GM21423 (cell line): ENCODE measurements at regions not wholly inside any gene's neighbourhood (a gene's known extent, or its start where the extent isn't known, plus 50 kb on each side); places are given as distances from the start of the nearest gene placed in this dataset.

Experiments
- ATAC-seq: cut with Tn5 transposase; IDR thresholded peaks from one replicate; pipeline ENCODE4 v1.9.1; 2021; ENCODE audit warnings: mild to moderate bottlenecking, moderate library complexity; ENCODE audit not compliant: unreplicated experiment

DNA sequence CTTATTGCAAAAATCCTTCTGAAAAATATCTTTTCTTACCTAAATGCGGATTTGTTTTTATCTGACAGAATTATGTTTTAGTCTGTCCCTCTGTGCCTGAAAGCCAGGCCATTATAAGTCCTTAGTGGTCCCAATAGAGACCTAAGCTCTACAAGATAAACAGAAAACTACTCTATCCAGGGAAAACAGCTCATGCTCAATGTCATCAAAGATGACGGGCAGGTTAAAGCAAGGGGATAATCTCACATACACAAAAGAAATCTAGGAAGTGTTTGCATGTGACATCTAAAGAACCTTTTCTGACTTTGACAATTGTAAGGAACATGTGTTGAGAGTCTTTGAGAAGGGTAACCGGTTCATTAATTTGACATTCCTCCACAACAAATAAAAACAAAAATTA is 741.1 kb upstream of the ID2 start:
- ATAC-seq = no peak

DNA sequence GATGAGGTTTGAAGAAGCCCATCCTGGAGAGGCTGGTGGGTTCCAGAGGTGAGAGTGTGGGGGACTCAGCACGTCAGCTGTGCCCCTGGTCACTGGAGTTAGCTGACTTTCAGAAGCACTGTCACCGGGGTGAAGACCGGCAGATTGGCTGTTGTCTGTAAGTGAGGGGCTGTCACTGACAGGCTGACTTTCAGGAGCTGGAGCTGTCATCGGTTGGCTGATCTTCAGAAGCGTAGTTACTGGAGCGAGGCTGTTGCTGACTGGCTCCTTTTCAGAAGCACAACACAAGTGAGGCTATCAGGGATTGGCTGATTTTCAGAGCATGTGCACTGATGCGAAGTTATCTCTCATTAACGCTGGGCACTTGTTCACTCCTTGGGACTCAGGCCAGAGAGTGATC is 738.4 kb upstream of the ID2 start:
- no peak for ATAC-seq

DNA sequence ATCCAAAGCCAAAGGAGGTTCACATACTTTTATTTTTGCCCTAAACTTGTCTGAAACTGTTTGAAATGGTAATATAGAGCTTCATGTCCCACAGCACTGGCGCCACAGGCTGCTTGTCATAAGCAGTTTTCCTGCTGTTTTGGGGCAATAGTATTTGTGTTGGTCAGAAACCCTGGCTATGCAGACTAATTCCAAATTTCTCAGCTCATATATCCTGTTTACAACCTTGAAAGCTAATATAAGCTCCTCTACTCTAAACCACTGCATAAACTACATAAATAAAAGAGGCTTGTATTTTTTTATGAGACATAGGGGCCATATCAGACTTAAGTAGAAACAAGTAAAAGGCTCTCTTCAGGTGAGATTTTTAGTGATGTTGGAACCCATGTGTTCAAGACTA is 736.8 kb upstream of the ID2 start:
- ATAC-seq = no peak

DNA sequence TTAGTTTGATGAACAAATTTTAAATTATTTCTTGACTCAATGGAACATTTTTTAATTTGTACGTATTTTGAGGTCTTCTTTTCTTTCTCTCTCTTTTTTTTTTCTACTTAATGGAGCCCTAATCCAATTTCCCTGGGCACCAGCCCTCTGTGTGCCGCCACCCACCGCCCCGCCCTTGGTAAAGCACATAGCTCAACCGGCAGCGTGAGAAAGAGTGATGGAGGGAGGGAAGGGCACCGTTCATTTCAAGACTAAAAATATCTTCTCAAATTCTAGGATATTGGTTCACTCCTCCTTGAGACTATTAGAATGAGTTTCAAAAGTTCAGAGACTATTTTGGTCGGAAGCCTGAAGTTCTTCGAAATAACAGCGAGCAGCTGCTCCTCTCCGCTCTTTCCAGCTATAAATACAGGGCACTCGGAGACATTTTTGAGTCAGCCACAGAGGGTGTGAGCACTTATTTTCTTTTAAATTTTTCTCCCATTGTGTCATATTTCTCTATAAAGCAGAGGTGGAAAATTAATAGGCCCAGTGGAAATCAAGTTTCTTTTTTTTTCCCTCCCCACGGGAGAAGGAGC is 731.7 kb upstream of the ID2 start:
- no peak for ATAC-seq

DNA sequence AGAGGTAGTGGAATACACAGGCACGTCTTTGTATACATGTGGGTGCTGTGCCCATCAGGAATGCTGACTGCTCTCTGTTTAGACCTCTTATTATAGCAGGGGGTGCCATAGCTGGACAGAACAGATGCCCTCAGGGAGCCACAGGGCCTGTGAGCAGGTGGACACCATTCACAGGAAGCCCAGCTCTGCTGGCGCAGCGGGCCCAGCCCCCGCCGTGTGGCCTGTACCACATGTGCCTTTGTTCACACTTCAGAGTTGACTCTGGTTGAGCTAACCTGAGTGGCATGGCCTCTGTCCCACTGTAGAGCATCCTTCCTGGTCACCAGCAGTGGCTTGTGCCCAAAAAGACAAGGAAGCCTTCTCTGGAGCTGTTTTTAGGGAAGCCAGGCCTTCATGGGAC is 730.9 kb upstream of the ID2 start:
- ATAC-seq = no peak

DNA sequence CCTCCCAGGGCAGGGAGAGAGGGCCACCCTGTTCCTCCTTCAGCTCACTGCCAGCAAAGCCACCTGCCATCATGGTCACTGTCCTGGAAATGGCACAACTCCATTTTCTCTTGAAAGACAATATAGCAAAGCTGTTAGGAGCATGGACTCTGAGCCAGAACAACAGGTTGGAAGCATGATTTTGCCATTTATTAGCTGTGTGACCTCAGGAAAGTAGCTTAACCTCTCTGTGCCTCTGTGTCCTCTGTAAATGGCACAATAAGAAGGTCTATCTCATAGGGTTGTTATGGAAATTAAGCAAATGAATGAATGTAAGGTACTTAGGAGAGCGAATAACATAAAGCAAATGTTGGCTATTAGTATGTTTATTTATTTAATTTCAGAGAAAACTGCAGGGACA is 730.4 kb upstream of the ID2 start:
- ATAC-seq = no peak

DNA sequence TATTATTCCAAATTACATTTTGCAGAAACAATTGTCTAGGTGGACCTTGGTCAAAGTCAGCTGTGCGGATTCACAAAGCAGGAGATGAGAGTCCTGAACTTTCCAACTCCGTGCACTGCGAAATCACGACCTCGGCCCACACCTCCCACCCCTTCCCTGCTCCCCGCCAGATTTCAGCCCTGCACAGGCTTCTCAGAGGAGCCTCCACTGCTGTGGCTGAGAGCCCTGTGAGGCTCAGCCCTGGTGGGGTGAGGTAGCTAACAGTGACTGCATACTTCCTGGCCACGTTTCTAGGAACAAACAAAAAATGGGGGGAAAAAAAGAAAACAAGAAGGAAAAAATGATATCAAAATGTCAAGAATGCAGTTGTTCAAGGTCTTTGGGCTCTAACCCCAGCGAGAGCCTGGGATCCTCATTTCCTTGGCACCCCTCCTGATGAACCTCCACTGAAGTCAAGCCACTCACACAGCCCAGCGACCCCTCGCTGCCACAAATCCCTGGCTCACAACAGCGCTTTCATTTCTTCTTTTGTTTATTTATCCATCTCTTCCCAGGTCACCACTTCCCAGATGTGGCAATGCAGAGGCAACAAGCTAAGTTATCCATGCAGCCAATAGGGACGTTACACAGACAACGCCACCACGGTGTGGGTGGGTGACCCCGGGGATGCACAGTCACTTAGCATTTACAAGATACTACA is 729.7 kb upstream of the ID2 start:
- no peak for ATAC-seq

DNA sequence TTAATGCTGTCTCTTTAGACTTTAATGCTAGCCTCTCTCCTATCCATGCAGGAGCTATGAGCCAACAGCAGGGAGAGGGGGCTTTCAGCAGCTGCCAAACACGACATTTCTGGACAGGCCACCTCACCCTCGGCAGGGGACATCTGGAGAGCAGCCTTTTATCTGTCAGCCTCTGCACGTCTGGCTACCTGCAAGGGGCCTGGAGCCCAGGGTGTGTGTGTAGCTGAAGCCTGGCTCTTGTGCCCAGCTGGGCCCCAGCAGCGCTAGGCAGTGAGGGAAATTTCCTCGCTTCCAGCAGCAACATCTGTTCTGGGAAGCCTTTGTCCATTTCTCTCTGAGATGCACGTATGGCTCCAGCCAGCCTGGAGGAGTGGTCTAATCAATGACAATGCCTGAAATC is 728.7 kb upstream of the ID2 start:
- ATAC-seq = no peak

DNA sequence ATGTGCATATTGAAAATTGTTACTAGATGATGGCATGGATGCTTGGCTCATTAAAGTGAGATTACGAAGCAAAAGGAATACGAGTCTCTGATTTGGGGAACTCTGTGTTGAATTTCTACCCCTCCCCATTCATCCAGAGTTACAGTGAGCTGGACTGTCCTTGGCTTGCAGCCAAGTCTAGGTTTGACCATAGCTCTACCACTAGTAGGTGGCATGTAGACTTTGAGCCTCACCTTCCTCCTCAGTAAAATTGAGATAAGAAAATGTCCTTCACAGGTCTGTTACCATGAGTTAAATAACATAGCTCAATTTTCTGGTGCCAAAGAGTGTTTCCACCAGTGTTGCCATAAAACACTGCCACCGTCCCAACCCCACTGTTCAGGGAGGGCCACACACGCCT is 727.6 kb upstream of the ID2 start:
- no peak for ATAC-seq

DNA sequence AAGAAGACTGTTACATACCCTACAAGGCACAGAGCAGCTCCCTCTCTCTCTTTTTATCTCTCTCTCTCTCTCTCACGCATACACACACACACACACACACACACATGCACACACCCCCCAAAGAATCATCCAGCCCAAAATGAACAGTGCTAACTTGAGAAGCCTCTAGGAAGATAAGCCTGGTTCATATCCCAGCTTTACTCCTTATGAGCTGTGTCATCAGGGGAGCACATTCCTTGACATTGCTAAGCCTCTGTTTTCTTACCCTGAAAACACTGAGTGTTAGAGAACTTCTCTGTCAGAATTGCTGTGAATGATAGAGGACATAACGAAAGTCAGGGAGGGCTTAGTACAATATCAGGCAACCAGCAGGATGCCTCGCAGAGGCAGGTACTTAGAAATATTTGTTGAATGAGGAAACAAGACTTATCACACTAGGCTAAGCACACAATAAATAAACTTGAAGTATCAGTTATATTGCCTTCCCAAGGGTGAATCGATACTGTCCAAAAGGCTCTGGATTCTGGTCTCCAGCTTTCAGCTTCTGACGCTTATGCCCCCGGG is 725.6 kb upstream of the ID2 start:
- no peak for ATAC-seq

DNA sequence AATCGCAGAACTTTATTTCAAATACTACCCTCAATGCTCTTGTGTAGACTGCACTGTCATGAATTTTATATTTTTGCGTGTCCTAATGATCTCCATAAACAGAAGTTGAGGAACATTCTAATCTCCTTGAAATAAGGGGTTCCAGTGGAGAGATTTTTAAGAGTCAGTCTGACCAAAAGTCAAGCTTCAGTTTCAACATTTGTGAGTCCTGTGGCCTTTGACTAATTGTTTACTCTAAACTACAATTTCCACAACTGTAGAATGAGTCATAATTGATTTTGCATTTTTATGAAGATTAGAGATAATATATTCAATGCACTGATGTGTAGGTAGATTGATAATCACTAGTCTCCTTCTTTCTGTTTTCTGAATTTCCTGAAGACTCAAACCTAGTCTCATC is 720.3 kb upstream of the ID2 start:
- ATAC-seq = no peak

DNA sequence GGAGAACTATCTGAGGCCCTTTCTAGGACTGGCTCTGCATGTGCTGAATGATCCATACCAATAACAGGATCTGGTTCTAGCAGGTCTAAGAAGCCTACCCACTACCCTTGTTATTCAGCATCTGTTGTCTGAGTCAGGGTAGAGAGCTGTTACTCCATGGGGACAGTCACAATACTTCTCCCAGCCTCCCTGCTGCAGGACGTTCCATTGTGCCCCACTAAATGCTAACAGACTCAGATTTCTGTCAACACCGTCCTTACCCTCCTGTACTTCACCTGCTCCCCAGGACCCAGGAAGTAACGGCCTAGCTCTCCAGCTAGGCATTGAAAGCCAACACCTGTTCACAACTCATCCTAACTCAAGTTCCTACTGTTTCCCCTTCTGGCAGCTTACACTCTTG is 719.7 kb upstream of the ID2 start:
- no peak for ATAC-seq

DNA sequence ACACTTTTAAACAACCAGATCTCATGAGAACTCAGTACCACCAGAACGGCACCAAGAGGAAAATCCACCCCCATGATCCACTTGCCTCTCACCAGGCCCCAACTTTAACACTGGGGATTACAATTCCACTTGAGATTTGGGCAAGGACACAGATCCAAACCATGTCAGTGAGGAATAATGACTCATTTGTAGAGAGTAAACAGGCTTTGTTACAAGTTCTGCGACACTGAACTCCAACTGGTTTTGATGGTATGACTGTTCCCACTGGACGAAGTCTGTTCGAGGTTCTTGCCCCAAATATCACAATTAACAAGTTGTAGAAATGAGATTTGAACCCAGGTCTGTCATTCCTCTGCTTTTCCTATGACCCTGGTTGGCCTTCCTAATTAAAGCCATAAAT is 718.1 kb upstream of the ID2 start:
- no peak for ATAC-seq

DNA sequence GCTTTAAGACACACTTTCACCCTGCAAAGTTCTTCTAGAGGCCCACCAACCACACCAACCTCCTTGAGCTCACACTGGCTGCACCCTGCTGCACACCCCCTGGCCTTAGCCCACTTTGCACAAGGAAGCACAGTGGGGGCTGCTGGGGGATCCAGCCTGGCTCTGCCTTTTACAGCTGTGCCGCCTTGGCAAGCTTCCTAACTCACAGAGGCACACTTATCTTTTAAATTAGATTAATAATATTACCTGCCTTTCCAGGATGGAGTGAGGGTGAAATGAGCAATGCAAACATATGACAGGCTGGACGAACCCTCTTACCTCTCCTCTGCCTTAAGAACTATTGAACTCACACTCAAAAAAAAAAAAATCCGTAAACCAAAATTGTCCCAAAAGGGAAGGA is 715.8 kb upstream of the ID2 start:
- ATAC-seq = no peak

DNA sequence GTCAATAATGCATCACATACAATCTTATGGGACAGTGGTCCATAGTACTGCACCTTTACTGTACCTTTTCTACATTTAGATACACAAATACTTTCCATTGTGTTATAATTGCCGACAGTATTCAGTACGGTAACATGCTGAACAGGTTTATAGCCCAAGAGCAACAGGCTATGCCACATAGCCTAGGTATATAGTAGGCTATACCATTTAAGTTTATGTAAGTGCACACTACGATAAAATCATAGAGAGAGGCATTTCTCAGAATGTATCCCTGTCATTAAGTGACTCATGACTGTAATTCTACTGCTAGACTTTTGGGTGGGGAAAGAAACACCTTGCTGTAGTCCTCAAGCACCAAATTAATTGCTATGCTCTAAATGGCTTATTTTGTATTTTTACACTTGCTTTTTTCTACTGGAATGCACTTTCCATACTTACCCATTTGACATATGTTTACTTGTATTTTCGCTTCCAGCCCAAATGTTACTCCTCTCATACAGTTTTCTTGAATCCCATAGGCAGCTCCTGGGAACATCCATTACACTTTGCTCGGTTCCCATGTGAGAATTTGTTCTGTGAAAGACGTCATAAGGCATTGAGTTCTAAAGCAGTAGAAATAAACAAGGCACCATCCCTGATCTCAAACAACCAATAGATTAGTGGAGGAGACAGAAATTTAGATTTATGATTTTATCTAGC is 714.0 kb upstream of the ID2 start:
- no peak for ATAC-seq

DNA sequence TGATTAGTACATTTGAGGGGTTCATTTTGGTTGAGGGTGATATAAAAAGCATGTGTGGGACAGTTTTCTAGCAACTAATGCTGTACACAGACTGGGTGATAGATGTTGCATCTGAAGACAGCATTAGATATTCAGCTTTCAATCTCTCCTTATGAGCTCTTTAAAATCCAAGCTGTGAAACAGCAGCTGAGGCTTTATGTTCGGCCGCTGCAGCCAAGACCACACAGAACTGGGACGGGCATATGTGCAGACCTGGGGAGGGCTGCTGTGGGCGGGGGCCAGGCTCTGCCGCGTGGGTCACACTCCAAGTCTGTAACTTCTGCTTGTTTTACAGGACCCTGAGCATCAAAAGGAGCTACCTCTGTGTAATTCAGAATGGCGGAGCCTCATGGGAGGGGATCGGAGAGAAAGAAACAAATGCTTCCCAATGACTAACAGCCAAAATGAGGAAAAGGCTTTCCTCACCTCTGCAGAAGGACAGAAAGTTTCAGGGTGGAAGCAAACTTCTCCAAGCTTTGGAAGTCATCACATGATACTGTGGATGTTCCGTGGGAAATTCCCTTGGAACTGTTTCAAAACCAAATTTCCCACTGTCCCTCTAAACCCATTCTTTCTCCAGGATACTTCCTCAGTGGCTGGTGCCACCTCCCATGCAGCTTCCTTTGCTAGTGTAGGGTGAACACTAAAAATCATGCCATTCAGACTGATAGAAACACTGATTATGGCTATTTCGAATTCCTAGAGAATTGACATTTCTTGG is 711.9 kb upstream of the ID2 start:
- ATAC-seq = no peak

DNA sequence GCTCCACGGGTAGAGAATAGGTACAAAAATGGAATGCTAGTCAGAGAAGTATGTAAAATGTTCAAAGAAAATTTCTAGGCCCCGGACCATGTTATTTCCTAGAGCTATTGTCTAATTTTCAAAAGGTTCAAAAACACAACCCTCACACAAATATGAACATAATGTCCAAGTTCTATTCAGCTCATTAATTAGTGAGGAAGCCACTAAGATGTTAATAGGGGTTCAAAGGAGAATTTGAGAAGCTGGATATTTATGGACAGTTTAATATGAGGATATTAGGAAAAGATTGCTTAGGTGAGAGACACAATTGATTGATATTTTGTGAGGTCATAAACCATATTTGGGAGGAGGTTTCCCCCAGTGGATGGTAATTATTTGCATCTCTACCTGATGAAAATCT is 710.6 kb upstream of the ID2 start:
- ATAC-seq = no peak

DNA sequence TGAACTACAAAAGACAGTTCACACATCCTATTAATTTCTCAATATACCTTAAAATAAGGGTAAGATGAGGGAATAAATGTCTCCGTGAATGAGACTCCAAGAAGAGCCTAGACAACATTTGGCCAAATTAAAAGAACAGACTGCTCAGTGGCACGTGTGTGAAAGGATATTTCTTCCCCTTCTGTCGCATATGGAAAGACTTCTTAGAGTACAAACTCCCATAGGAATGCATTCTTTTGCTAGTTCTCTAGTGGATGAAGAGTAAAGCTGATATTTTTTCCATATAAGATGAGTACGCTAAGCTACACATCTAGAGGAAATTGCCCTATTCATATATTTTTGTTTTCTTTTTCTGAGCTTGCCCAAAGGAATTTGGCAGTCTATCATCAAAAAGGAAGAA is 710.0 kb upstream of the ID2 start:
- ATAC-seq = no peak

DNA sequence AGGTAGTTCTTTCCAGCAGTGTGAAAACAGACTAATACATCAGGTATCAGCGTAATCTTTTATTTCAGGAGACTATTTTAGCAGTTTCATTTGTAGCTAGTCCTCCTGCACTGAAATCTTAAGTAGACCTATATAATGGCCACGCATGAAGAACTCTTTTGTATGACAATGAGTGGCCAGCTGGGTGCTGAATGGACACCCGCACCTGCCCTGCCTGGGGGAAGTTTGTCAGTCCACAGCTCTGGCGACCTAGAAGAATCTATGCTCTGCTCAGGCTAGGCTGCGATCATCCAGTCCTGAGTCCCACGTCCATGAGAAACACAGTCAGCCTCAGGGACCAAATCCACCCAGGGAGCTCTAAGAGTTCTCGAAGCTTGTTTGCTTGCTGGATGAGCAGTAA is 709.2 kb upstream of the ID2 start:
- ATAC-seq = no peak

DNA sequence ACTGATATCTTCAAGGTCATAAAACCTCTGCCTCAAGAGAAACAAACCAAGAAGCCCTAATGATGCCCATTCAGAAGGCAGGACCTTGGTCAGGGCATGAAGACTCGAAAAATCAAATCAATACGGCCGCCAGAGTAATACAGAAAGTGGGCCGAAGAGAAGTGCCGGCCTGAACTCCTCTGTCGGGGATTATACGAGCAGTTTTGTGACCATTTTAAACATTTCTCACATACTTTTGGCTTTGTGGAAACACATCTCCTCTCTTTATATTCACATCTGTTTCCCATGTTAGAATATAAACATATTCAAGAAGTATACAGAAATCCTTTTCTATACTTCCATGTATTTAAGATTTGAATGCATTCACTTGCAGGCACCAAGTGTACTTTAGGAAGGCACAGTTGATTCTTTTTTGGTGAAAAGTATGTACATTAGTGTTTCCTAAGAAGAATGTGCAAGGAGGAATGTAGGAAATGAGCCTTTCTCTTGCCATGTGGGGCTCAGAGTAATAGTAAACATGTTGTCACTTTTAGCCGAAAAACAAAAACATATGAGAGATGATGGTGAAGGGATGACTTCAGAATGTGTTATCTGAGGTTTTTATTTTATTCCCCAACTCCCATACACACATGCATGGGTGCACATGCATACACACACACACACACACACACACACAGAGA is 707.9 kb upstream of the ID2 start:
- no peak for ATAC-seq

DNA sequence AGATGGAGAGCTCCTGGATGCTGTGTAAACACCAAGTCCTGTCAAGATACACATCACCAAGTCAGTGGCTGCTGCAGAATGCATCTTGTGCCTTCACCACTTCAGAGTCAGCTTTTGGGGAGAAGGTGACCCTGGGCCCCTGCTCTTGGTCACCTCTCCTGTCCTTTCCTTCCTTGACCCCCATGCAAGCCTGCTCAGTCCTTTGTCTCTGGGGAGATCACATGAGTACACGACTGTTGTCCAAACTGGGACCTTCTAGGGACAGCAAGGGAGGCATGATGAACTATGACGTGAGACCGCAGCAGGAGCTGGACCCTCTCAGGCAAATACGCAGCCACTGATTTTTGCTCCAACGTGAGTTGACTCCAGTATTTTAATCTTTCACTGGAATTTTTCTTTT is 706.9 kb upstream of the ID2 start:
- ATAC-seq = no peak
